ENCODE measurements at regions not wholly inside any gene's neighbourhood (a gene's known extent, or its start where the extent isn't known, plus 50 kb on each side); places are given as distances from the start of the nearest gene placed in this dataset.

- TF ChIP-seq CTCF (IDR thresholded peaks at IDR 0.05; ENCODE audit: low read depth, low read length) (no peak), POLR2A (IDR thresholded peaks at IDR 0.05; ENCODE audit: extremely low read depth, insufficient read length) (no peak), MAX (IDR thresholded peaks at IDR 0.05; ENCODE audit: low read depth, low read length) (no peak), MYC (IDR thresholded peaks at IDR 0.05; ENCODE audit: low read depth, low read length) (no peak)
These were observed 235.1 kb upstream of the RBFOX1 start for GRCh38 chr16:7097518-7097917.
